OCI-LY1 (cell line): ENCODE measurements at regions not wholly inside any gene's neighbourhood (a gene's known extent, or its start where the extent isn't known, plus 50 kb on each side); places are given as distances from the start of the nearest gene placed in this dataset.

Source experiments
- H2AFZ ChIP-seq: fragments of 200-600 bp; sonication (generic), shearing (Covaris generic); 2 replicates; pipeline ENCODE4 v1.6.0; 2014; ENCODE audit warnings: antibody characterized with exemption, mild to moderate bottlenecking, low read length
- H3F3A ChIP-seq: fragments of 200-600 bp; sonication (generic), shearing (Covaris generic); 2 replicates; pipeline ENCODE4 v1.6.0; 2014; ENCODE audit warnings: mild to moderate bottlenecking, antibody characterized with exemption, low read length, moderate library complexity; ENCODE audit not compliant: insufficient read depth
- H3K27ac ChIP-seq: fragments of 200-600 bp; sonication (generic); 2 replicates; pipeline ENCODE4 v1.5.1; 2014; ENCODE audit warnings: low read length, mixed run types, mild to moderate bottlenecking, low read depth; ENCODE audit not compliant: poor library complexity, severe bottlenecking
- H3K27me3 ChIP-seq: fragments of 200-600 bp; sonication (generic); 2 replicates; pipeline ENCODE4 v1.6.0; 2014; ENCODE audit warnings: antibody characterized with exemption, mild to moderate bottlenecking, low read length, moderate library complexity; ENCODE audit not compliant: insufficient read depth
- H3K36me3 ChIP-seq: fragments of 200-600 bp; sonication (generic); 2 replicates; pipeline ENCODE4 v1.6.1; 2014; ENCODE audit warnings: mild to moderate bottlenecking, antibody characterized with exemption, low read length, moderate library complexity, mixed read lengths; ENCODE audit not compliant: insufficient read depth
- H3K4me1 ChIP-seq: fragments of 200-600 bp; sonication (generic); 2 replicates; pipeline ENCODE4 v1.5.1; 2014; ENCODE audit warnings: mild to moderate bottlenecking, low read length, moderate library complexity; ENCODE audit not compliant: insufficient read depth, severe bottlenecking
- H3K4me2 ChIP-seq: fragments of 200-600 bp; sonication (generic), shearing (Covaris generic); 2 replicates; pipeline ENCODE4 v1.6.1; 2014; ENCODE audit warnings: low read length
- H3K4me3 ChIP-seq: fragments of 200-600 bp; sonication (generic); 2 replicates; pipeline ENCODE4 v1.5.1; 2014; ENCODE audit warnings: low read length, low read depth, mild to moderate bottlenecking, mixed read lengths; ENCODE audit not compliant: poor library complexity, severe bottlenecking
- H3K79me2 ChIP-seq: fragments of 200-600 bp; shearing (Covaris generic); 2 replicates; pipeline ENCODE4 v1.6.1; 2016; ENCODE audit warnings: mixed run types, low read length, mixed read lengths; ENCODE audit not compliant: insufficient read depth
- H3K9ac ChIP-seq: fragments of 200-600 bp; sonication (generic), shearing (Covaris generic); 2 replicates; pipeline ENCODE4 v1.6.1; 2014; ENCODE audit warnings: mild to moderate bottlenecking, low read length, mixed read lengths
- H3K9me2 ChIP-seq: fragments of 200-600 bp; sonication (generic), shearing (Covaris generic); 2 replicates; pipeline ENCODE4 v1.6.1; 2014; ENCODE audit warnings: low read depth, mild to moderate bottlenecking, low read length, mixed read lengths
- H3K9me3 ChIP-seq: fragments of 200-600 bp; shearing (Covaris generic); 2 replicates; pipeline ENCODE4 v1.6.1; 2014; ENCODE audit warnings: low read length, mixed read lengths
- H4K20me1 ChIP-seq: fragments of 200-600 bp; sonication (generic), shearing (Covaris generic); 2 replicates; pipeline ENCODE4 v1.6.0; 2016; ENCODE audit warnings: mild to moderate bottlenecking, low read length; ENCODE audit not compliant: insufficient read depth
- CTCF ChIP-seq: fragments of 200-600 bp; sonication (generic), shearing (Covaris generic); IDR thresholded peaks from 2 replicates; pipeline ENCODE4 v1.5.1; 2017; ENCODE audit warnings: mild to moderate bottlenecking, antibody characterized with exemption, low read length, moderate library complexity, mixed read lengths
- EZH2 ChIP-seq: fragments of 200-600 bp; sonication (generic), shearing (Covaris generic); IDR thresholded peaks from 2 replicates; pipeline ENCODE4 v1.8.0; 2017; ENCODE audit warnings: borderline replicate concordance, mixed run types, mild to moderate bottlenecking, antibody characterized with exemption, low read length, moderate library complexity, mixed read lengths

- Histone ChIP-seq H3K4me1 (no peaks in the 10 kb centered on the region), H3K4me3 (no peak overlapping the region), H3K9ac (no peak overlapping the region), H3K36me3 (no peaks in the 10 kb centered on the region), H3K4me2 (no peak overlapping the region), H3K27ac (no peak overlapping the region), H4K20me1 (no peaks in the 10 kb centered on the region), H3K9me2 (no peaks in the 10 kb centered on the region), H3K27me3 (0 out of 2 replicates have a peak, but pooled peaks cover 4% of the 10 kb centered on the region), H3F3A (no peaks in the 10 kb centered on the region), H3K79me2 (no peaks in the 10 kb centered on the region), H3K9me3 (no peaks in the 10 kb centered on the region), H2AFZ (no peak overlapping the region)
- TF ChIP-seq EZH2 (no peak), CTCF (no peak)
These were observed 297.2 kb downstream of the OMA1 start for GRCh38 chr1:58249388-58249736.

GRCh38 chr1:58248791-58249190, 297.7 kb downstream of the OMA1 start:
- no peaks in the 10 kb centered on the region for H3K79me2 ChIP-seq
- no peak overlapping the region for H3K27ac ChIP-seq
- no peak overlapping the region for H2AFZ ChIP-seq
- H3K4me2 ChIP-seq = no peak overlapping the region
- H3K4me1 ChIP-seq = no peaks in the 10 kb centered on the region
- no peaks in the 10 kb centered on the region for H3K36me3 ChIP-seq
- 0 out of 2 replicates have a peak, but pooled peaks cover 4% of the 10 kb centered on the region for H3K27me3 ChIP-seq
- no peak for TF ChIP-seq CTCF
- TF ChIP-seq EZH2 = no peak
- H3F3A ChIP-seq = no peaks in the 10 kb centered on the region
- H3K9me3 ChIP-seq = no peaks in the 10 kb centered on the region
- no peak overlapping the region for H3K4me3 ChIP-seq
- H4K20me1 ChIP-seq = no peaks in the 10 kb centered on the region
- no peak overlapping the region for H3K9ac ChIP-seq
- H3K9me2 ChIP-seq = no peaks in the 10 kb centered on the region

GRCh38 chr1:58248072-58248471, 298.5 kb downstream of the OMA1 start:
- Histone ChIP-seq H2AFZ (no peak overlapping the region), H3K4me1 (no peaks in the 10 kb centered on the region), H3K79me2 (no peaks in the 10 kb centered on the region), H3K4me3 (no peak overlapping the region), H3F3A (no peaks in the 10 kb centered on the region), H3K27ac (no peak overlapping the region), H3K9ac (no peak overlapping the region), H4K20me1 (no peaks in the 10 kb centered on the region), H3K9me2 (no peaks in the 10 kb centered on the region), H3K36me3 (no peaks in the 10 kb centered on the region), H3K27me3 (0 out of 2 replicates have a peak, but pooled peaks cover 4% of the 10 kb centered on the region), H3K9me3 (no peaks in the 10 kb centered on the region), H3K4me2 (no peak overlapping the region)
- TF ChIP-seq CTCF (no peak), EZH2 (no peak)
